ENCODE measurements at regions not wholly inside any gene's neighbourhood (a gene's known extent, or its start where the extent isn't known, plus 50 kb on each side); places are given as distances from the start of the nearest gene placed in this dataset.

GRCh38 chr3:166489826-166490225, 652.6 kb upstream of the BCHE start:
- TF ChIP-seq FOXJ3 (CRISPR knock-in tag; IDR thresholded peaks at IDR 0.05) (no peak), USF2 (IDR thresholded peaks at IDR 0.05; ENCODE audit: borderline replicate concordance, low read depth, low read length) (no peak), IRF3 (IDR thresholded peaks at IDR 0.05; ENCODE audit: low read depth, low read length) (no peak), RAD21 (IDR thresholded peaks at IDR 0.05; ENCODE audit: low read length) (no peak), USF1 (IDR thresholded peaks at IDR 0.05; ENCODE audit: borderline replicate concordance, low read depth) (no peak), REST (IDR thresholded peaks at IDR 0.05; ENCODE audit: low read depth, low read length) (no peak), EP300 (IDR thresholded peaks at IDR 0.05; ENCODE audit: borderline replicate concordance in 1 of 2, low read depth in 1 of 2, low read length in 1 of 2) (no peak), TAF1 (IDR thresholded peaks at IDR 0.05; ENCODE audit: borderline replicate concordance, low read depth, low read length) (no peak), ZBTB33 (IDR thresholded peaks at IDR 0.05; ENCODE audit: borderline replicate concordance, low read depth) (no peak)
- 67% methylated on average over 10 of the region's 10 CpGs for WGBS (ENCODE audit: low lambda C conversion rate)

More at GRCh38 chr3:166489826-166490225, 652.6 kb upstream of the BCHE start:
- H3K27me3 ChIP-seq (ENCODE audit: insufficient read depth), result no peaks in the 10 kb centered on the region
- ChIA-PET POLR2A (no interaction called here), CTCF (no interaction called here)
- H3K36me3 ChIP-seq (replicated peaks in 1 of 2; ENCODE audit: control insufficient read depth in 1 of 2, insufficient read depth in 2 of 2, low read length in 1 of 2), result no peaks in the 10 kb centered on the region
- no peaks in the 10 kb centered on the region for H3K79me2 ChIP-seq (ENCODE audit: insufficient read depth)
- H3K4me2 ChIP-seq, result no peak overlapping the region
- no peak overlapping the region for H2AFZ ChIP-seq (ENCODE audit: low read depth)
- DNase-seq, result no peak
- no peaks in the 10 kb centered on the region for H3K9me3 ChIP-seq
- H3K4me1 ChIP-seq (ENCODE audit: control insufficient read depth in 1 of 2, insufficient read depth in 2 of 2, low read depth in 1 of 2, low read length in 1 of 2), result no peaks in the 10 kb centered on the region
- no peak overlapping the region for H3K27ac ChIP-seq (ENCODE audit: low read depth in 2 of 2, low read length in 1 of 2)
- no peaks in the 10 kb centered on the region for H3F3A ChIP-seq (replicated peaks; ENCODE audit: insufficient read depth)
- H3K9ac ChIP-seq, result no peak overlapping the region
- no peak overlapping the region for H3K4me3 ChIP-seq (ENCODE audit: low read depth in 2 of 2, low read length in 1 of 2)
- H4K20me1 ChIP-seq (ENCODE audit: insufficient read depth), result no peaks in the 10 kb centered on the region
- H3K9me2 ChIP-seq, result peaks cover 2% of the 10 kb centered on the region; the same call in 1 of the 2 replicates
